ENCODE measurements at regions not wholly inside any gene's neighbourhood (a gene's known extent, or its start where the extent isn't known, plus 50 kb on each side); places are given as distances from the start of the nearest gene placed in this dataset.

- TF ChIP-seq POLR2A (IDR thresholded peaks at IDR 0.05) (no peak), CTCF (IDR thresholded peaks at IDR 0.05) (no peak), POLR2AphosphoS5 (IDR thresholded peaks at IDR 0.05) (no peak), EP300 (IDR thresholded peaks at IDR 0.05) (no peak)
Measured at GRCh38 chr10:92747066-92747465, 57.3 kb downstream of the HHEX start.
